HEK293 (cell line): ENCODE measurements at regions not wholly inside any gene's neighbourhood (a gene's known extent, or its start where the extent isn't known, plus 50 kb on each side); places are given as distances from the start of the nearest gene placed in this dataset.

Source experiments
- CTCF ChIA-PET: fragments of 350-600 bp; formaldehyde crosslinking; extraction: SDS; loops from one replicate; lab custom pipeline; 2021; ENCODE audit warnings: antibody characterized with exemption; lab: Yijun Ruan, JAX
- POLR2A ChIA-PET: fragments of 300-600 bp; formaldehyde crosslinking; extraction: SDS; loops from one replicate; lab custom pipeline; 2020; ENCODE audit warnings: antibody characterized with exemption, inconsistent platforms; lab: Yijun Ruan, JAX
- H3K27ac ChIP-seq: fragments of 200-500 bp; sonication (Bioruptor generic); 2 replicates; pipeline ENCODE4 v1.5.1; 2014; ENCODE audit warnings: low read depth, low read length, control low read depth, inconsistent platforms; ENCODE audit errors: extremely low read depth
- H3K36me3 ChIP-seq, 2 experiments: fragments of 200-500 bp in 1 of 2; sonication (Bioruptor generic) in 1 of 2; 1 replicate in 1 of 2; 2 replicates in 1 of 2; pipeline ENCODE4 v1.5.1; 2014 to 2017; ENCODE audit warnings: inconsistent platforms in 2 of 2, low read length in 2 of 2; ENCODE audit not compliant: control insufficient read depth in 2 of 2, insufficient read depth in 1 of 2
- H3K4me1 ChIP-seq: fragments of 200-500 bp; sonication (Bioruptor generic); 2 replicates; pipeline ENCODE4 v1.5.1; 2014; ENCODE audit warnings: mild to moderate bottlenecking, low read length, inconsistent platforms; ENCODE audit not compliant: control insufficient read depth, insufficient read depth
- H3K4me3 ChIP-seq: 2 replicates; pipeline ENCODE4 v1.5.1; 2011; ENCODE audit warnings: low read depth, mild to moderate bottlenecking, control low read depth, low read length, moderate library complexity
- H3K9me3 ChIP-seq: fragments of 200-500 bp; sonication (Bioruptor generic); 2 replicates; pipeline ENCODE4 v1.5.1; 2014; ENCODE audit warnings: low read depth, low read length, inconsistent platforms; ENCODE audit not compliant: control insufficient read depth, insufficient read depth
- AEBP2 ChIP-seq: fragments of 450-650 bp; formaldehyde crosslinking; IDR thresholded peaks from 2 replicates; pipeline ENCODE4 v1.5.1; 2016; ENCODE audit warnings: missing biosample characterization, missing genetic modification characterization, borderline replicate concordance
- BCL11B ChIP-seq: fragments of 450-650 bp; formaldehyde crosslinking; IDR thresholded peaks from 2 replicates; pipeline ENCODE4 v1.5.1; 2016; ENCODE audit warnings: low read depth, missing biosample characterization, missing genetic modification characterization
- GFI1B ChIP-seq: fragments of 450-650 bp; formaldehyde crosslinking; IDR thresholded peaks from 2 replicates; pipeline ENCODE4 v1.5.1; 2016; ENCODE audit warnings: missing biosample characterization, missing genetic modification characterization
- OSR2 ChIP-seq: fragments of 450-650 bp; formaldehyde crosslinking; IDR thresholded peaks from 2 replicates; pipeline ENCODE4 v1.5.1; 2016; ENCODE audit warnings: missing biosample characterization, missing genetic modification characterization
- REPIN1 ChIP-seq: fragments of 450-650 bp; formaldehyde crosslinking; IDR thresholded peaks from 2 replicates; pipeline ENCODE4 v1.5.1; 2017; ENCODE audit warnings: missing biosample characterization, missing genetic modification characterization, low read depth
- YY2 ChIP-seq: fragments of 450-650 bp; formaldehyde crosslinking; IDR thresholded peaks from 2 replicates; pipeline ENCODE4 v1.5.1; 2016; ENCODE audit warnings: missing biosample characterization, missing genetic modification characterization
- ZBTB8A ChIP-seq: fragments of 450-650 bp; formaldehyde crosslinking; IDR thresholded peaks from 2 replicates; pipeline ENCODE4 v1.5.1; 2016; ENCODE audit warnings: missing biosample characterization, missing genetic modification characterization
- ZNF10 ChIP-seq: fragments of 450-650 bp; formaldehyde crosslinking; IDR thresholded peaks from 2 replicates; pipeline ENCODE4 v1.5.1; 2017; ENCODE audit warnings: missing biosample characterization, missing genetic modification characterization
- ZNF132 ChIP-seq: fragments of 450-650 bp; formaldehyde crosslinking; IDR thresholded peaks from 2 replicates; pipeline ENCODE4 v1.5.1; 2017; ENCODE audit warnings: missing biosample characterization, missing genetic modification characterization, borderline replicate concordance
- ZNF211 ChIP-seq: fragments of 450-650 bp; formaldehyde crosslinking; IDR thresholded peaks from 2 replicates; pipeline ENCODE4 v1.5.1; 2016; ENCODE audit warnings: low read depth, missing biosample characterization, missing genetic modification characterization
- ZNF24 ChIP-seq: fragments of 450-650 bp; formaldehyde crosslinking; IDR thresholded peaks from 2 replicates; pipeline ENCODE4 v1.5.1; 2016; ENCODE audit warnings: missing biosample characterization, missing genetic modification characterization
- ZNF26 ChIP-seq: fragments of 450-650 bp; formaldehyde crosslinking; IDR thresholded peaks from 2 replicates; pipeline ENCODE4 v1.5.1; 2016; ENCODE audit warnings: missing biosample characterization, missing genetic modification characterization
- ZNF280C ChIP-seq: fragments of 450-650 bp; formaldehyde crosslinking; IDR thresholded peaks from 2 replicates; pipeline ENCODE4 v1.5.1; 2016; ENCODE audit warnings: missing biosample characterization, missing genetic modification characterization
- ZNF391 ChIP-seq: fragments of 450-650 bp; formaldehyde crosslinking; IDR thresholded peaks from 2 replicates; pipeline ENCODE4 v1.5.1; 2016; ENCODE audit warnings: low read depth, missing biosample characterization, missing genetic modification characterization, borderline replicate concordance
- ZNF398 ChIP-seq: fragments of 450-650 bp; formaldehyde crosslinking; IDR thresholded peaks from 2 replicates; pipeline ENCODE4 v1.5.1; 2017; ENCODE audit warnings: missing biosample characterization, missing genetic modification characterization
- ZNF473 ChIP-seq: fragments of 450-650 bp; formaldehyde crosslinking; IDR thresholded peaks from 2 replicates; pipeline ENCODE4 v1.5.1; 2017; ENCODE audit warnings: missing biosample characterization, missing genetic modification characterization
- ZNF521 ChIP-seq: fragments of 450-650 bp; formaldehyde crosslinking; IDR thresholded peaks from 2 replicates; pipeline ENCODE4 v1.5.1; 2017; ENCODE audit warnings: missing biosample characterization, mild to moderate bottlenecking, missing genetic modification characterization
- ZNF580 ChIP-seq: fragments of 450-650 bp; formaldehyde crosslinking; IDR thresholded peaks from 2 replicates; pipeline ENCODE4 v1.5.1; 2016; ENCODE audit warnings: missing biosample characterization, missing genetic modification characterization
- ZNF585B ChIP-seq: fragments of 450-650 bp; formaldehyde crosslinking; IDR thresholded peaks from 2 replicates; pipeline ENCODE4 v1.5.1; 2016; ENCODE audit warnings: missing biosample characterization, missing genetic modification characterization
- ZNF639 ChIP-seq: fragments of 450-650 bp; formaldehyde crosslinking; IDR thresholded peaks from 2 replicates; pipeline ENCODE4 v1.5.1; 2016; ENCODE audit warnings: missing biosample characterization, missing genetic modification characterization
- ZNF645 ChIP-seq: fragments of 450-650 bp; formaldehyde crosslinking; IDR thresholded peaks from 2 replicates; pipeline ENCODE4; 2016; ENCODE audit warnings: missing biosample characterization, missing genetic modification characterization
- ZNF664 ChIP-seq: fragments of 450-650 bp; formaldehyde crosslinking; IDR thresholded peaks from 2 replicates; pipeline ENCODE4 v1.5.1; 2016; ENCODE audit warnings: missing biosample characterization, missing genetic modification characterization
- ZNF76 ChIP-seq: fragments of 450-650 bp; formaldehyde crosslinking; IDR thresholded peaks from 2 replicates; pipeline ENCODE4; 2016; ENCODE audit warnings: low read depth, missing biosample characterization, missing genetic modification characterization, borderline replicate concordance
- ZSCAN18 ChIP-seq: fragments of 450-650 bp; formaldehyde crosslinking; IDR thresholded peaks from 2 replicates; pipeline ENCODE4 v1.5.1; 2016; ENCODE audit warnings: missing biosample characterization, missing genetic modification characterization

GRCh38 chr15:62432702-62433398 is 267.8 kb upstream of the C2CD4B start (continued):
- TF ChIP-seq ZNF645 (tag by site-specific recombination) (no peak), GFI1B (tag by site-specific recombination) (no peak), ZNF639 (tag by site-specific recombination) (no peak), ZNF26 (no peak), BCL11B (tag by site-specific recombination) (no peak), ZNF398 (no peak), ZNF473 (tag by site-specific recombination) (no peak)

- no peak for TF ChIP-seq OSR2 (tag by site-specific recombination)
- TF ChIP-seq ZSCAN18 (tag by site-specific recombination): no peak
- TF ChIP-seq ZNF280C (tag by site-specific recombination): no peak
- TF ChIP-seq YY2 (tag by site-specific recombination): no peak
- no peak for TF ChIP-seq ZNF76 (tag by site-specific recombination)
- TF ChIP-seq ZNF580 (tag by site-specific recombination): no peak
- no peak for TF ChIP-seq ZNF10
- TF ChIP-seq ZNF521: no peak
- no peak for TF ChIP-seq ZNF664
- no peak for TF ChIP-seq ZNF132 (tag by site-specific recombination)
- no peak for TF ChIP-seq ZNF24 (tag by site-specific recombination)
- TF ChIP-seq ZNF585B (tag by site-specific recombination): no peak
- TF ChIP-seq AEBP2 (tag by site-specific recombination): no peak
- TF ChIP-seq ZNF391 (tag by site-specific recombination): no peak
- no peak for TF ChIP-seq ZNF211 (tag by site-specific recombination)
- TF ChIP-seq REPIN1: no peak
- TF ChIP-seq ZBTB8A (tag by site-specific recombination): no peak
- TF ChIP-seq, all 188 proteins: peak for 0
- POLR2A ChIA-PET: no interaction called here
- no peaks in the 10 kb centered on the region for H3K4me1 ChIP-seq
- H3K36me3 ChIP-seq: no peaks in the 10 kb centered on the region
- H3K9me3 ChIP-seq: no peaks in the 10 kb centered on the region
- no peak overlapping the region for H3K27ac ChIP-seq
- CTCF ChIA-PET: no interaction called here
- no peak overlapping the region for H3K4me3 ChIP-seq
Observed at GRCh38 chr15:62436235-62436634, 271.1 kb upstream of the C2CD4B start.
